GM12865 (cell line): ENCODE measurements at regions not wholly inside any gene's neighbourhood (a gene's known extent, or its start where the extent isn't known, plus 50 kb on each side); places are given as distances from the start of the nearest gene placed in this dataset.

Source experiments
- DNase-seq: peaks from one replicate; pipeline ENCODE4 v3.0.0; 2010; ENCODE audit warnings: low read depth
- H3K4me3 ChIP-seq: 2 replicates; pipeline ENCODE4 v1.5.1; 2011; ENCODE audit warnings: mild to moderate bottlenecking, low read depth, low read length, control low read depth
- TF ChIP-seq, protein P1 (sequence below): IDR thresholded peaks from 2 replicates; pipeline ENCODE4 v1.5.1; 2011; ENCODE audit warnings: low read length, control low read depth, low read depth, inconsistent platforms; ENCODE audit not compliant: insufficient read depth; ENCODE audit errors: missing control alignments

GRCh38 chr7:155914341-155914740, 102.1 kb upstream of the SHH start:
- no peak overlapping the region for H3K4me3 ChIP-seq
- no peak for DNase-seq
- TF ChIP-seq, protein P1, sequence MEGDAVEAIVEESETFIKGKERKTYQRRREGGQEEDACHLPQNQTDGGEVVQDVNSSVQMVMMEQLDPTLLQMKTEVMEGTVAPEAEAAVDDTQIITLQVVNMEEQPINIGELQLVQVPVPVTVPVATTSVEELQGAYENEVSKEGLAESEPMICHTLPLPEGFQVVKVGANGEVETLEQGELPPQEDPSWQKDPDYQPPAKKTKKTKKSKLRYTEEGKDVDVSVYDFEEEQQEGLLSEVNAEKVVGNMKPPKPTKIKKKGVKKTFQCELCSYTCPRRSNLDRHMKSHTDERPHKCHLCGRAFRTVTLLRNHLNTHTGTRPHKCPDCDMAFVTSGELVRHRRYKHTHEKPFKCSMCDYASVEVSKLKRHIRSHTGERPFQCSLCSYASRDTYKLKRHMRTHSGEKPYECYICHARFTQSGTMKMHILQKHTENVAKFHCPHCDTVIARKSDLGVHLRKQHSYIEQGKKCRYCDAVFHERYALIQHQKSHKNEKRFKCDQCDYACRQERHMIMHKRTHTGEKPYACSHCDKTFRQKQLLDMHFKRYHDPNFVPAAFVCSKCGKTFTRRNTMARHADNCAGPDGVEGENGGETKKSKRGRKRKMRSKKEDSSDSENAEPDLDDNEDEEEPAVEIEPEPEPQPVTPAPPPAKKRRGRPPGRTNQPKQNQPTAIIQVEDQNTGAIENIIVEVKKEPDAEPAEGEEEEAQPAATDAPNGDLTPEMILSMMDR, result no peak

- H3K4me3 ChIP-seq, result no peak overlapping the region
- no peak for DNase-seq
- TF ChIP-seq, protein P1, result no peak
Measured at GRCh38 chr7:155913719-155914118, 101.5 kb upstream of the SHH start.

DNA sequence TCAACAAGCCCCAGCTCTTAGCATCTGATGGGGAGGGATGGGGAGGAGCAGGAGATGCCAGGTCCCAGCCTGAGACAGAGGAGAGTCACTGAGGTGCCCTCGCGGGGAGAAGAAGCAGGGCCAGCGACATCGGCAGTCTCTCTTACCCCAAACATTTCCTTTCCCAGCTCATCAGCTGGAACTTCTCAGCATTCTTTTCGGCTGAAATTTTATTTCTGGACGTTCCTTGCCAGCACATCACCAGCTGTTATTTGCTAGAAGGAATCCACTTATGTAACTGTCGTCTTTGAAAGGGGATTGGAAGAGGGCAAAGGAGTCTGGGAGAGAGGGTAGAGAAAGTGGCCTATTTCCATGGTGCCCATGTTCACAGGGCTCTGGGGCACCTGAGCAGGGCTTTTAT, 101.0 kb upstream of the SHH start:
- H3K4me3 ChIP-seq, result no peak overlapping the region
- TF ChIP-seq, protein P1, result no peak
- DNase-seq, result no peak

DNA sequence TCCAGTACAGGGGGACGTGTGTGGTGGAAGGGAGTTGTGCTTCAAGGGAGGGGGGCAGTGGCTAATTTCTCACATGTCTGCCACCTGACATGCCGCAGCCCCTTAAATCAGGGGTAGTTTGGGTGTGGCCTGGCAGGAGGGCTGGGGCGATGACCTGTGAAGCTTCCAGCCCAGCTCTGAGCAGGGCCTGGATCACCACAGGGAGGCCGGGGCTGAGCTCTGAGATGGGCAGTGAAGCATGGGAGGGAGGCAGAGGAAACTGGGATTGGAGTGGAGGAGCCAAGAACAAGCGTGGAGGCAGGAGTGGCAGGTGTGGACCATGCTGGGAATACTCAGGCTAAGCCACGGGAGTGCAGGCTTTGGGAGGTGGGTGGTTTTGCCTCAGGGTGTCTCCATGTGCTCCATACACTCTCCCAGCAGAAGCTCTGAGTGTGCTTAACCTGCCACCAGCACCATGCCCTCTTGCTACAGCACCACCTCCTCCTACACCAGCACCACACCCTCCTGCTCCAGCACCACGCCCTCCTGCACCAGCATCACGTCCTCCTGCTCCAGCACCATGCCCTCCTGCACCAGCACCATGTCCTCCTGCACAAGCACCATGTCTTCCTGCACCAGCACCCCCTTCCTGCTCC, 99.3 kb upstream of the SHH start:
- H3K4me3 ChIP-seq, result no peak overlapping the region
- DNase-seq, result no peak
- TF ChIP-seq, protein P1, result no peak

- no peak for DNase-seq
- TF ChIP-seq, protein P1, result no peak
Measured at GRCh38 chr7:155908385-155908784, 96.1 kb upstream of the SHH start.

GRCh38 chr7:155907450-155908200, 95.4 kb upstream of the SHH start:
- no peak for DNase-seq
- TF ChIP-seq, protein P1, result no peak
- H3K4me3 ChIP-seq, result no peak overlapping the region

More at GRCh38 chr7:155908385-155908784, 96.1 kb upstream of the SHH start:
- H3K4me3 ChIP-seq, result no peak overlapping the region
